GM19023 (cell line): ENCODE measurements at regions not wholly inside any gene's neighbourhood (a gene's known extent, or its start where the extent isn't known, plus 50 kb on each side); places are given as distances from the start of the nearest gene placed in this dataset.

Source experiments
- ATAC-seq: cut with Tn5 transposase; IDR thresholded peaks from one replicate; pipeline ENCODE4 v1.9.1; 2021; ENCODE audit warnings: mild to moderate bottlenecking, moderate library complexity; ENCODE audit not compliant: unreplicated experiment

DNA sequence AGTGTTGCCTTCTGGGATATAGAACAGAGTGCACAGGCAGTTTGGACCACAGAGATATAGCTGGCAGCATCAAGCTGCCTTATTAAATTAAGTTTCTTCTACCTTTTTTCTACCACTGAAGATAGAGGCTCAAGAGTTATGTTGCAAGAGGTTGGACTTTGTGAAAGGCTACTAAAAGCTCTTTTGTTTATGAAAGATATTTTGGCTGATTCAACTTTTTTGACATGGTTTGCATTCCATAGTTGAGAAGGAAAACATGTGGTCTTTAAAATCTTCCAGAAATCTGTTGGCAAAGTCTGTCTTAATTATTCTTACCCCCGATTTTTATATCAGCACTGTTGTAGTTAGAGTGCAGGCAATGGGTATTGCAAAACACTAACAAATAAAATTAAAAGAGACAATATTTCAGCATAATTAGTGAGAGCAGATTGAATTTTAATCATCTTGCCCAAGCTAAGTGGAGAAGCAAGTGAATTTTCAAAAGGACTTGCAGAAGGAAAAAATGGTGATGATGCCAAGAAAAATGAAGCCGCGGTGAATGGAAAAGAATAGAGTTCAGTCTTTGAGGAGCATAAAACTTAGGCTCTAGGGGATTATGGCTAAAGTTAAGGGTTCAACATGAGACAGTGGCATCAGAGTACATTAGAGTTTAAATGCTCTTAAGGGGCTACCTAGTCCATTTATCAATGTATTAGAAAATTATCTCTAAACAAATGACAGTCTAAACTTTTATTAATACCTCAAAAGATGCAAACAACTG is 450.9 kb upstream of the CNTNAP2 start:
- ATAC-seq: no peak

DNA sequence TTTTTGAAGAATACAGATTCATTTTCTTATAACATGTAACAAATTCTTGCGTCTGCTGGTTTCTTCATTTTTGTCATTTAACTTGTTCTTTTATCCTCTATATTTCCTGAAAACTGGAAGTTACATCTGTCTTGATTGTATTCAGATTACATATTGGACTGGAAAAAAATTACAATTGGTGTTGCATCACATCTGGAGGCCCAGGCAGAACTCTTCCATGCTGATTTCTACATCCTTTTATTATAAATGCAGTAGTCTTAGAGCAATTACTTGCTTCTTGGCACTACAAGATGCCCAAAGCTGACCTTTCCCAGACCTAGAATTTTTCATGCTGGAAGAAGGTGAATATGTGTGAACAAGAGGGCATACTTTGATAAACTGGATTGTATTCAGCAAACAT is 460.9 kb upstream of the CNTNAP2 start:
- no peak for ATAC-seq

DNA sequence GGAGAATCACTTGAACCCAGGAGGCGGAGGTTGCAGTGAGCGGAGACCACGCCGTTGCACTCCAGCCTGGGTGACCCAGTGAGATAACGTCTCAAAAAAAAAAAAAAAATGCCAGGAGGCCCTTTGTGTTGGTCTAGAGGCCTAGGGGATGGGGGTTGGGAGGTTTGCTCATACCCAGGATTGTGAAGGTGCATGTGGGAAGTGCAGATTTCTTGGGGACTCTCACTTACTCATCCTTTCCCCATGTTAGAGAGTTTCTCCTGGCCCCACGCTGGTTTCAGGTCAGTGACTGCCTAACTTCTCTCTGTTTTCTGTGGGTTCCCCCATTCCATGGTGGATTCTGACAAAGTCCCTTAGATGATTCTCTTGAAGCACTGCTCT is 471.5 kb upstream of the CNTNAP2 start:
- no peak for ATAC-seq

- no peak for ATAC-seq
These were observed 472.0 kb upstream of the CNTNAP2 start for GRCh38 chr7:145644426-145645134.

DNA sequence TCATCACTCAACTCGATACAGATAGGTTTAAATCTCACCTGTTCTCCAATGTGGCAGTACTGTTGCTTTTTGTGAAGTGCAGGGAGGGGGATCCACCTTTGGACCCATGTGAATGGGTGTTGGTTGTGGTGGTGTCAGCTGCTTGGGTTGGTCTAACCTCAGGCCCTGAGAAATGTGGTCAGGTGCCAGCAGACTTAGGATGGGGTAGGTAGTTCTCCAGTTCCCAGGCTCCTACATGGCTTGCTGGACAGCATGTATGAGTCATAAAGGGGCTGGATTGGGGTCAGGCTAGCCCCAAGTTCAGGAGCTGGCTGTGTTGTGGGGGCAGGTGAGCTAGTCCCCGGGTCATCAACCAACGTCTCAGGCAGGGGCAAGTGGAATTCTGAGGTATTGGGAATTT is 472.6 kb upstream of the CNTNAP2 start:
- ATAC-seq: no peak

DNA sequence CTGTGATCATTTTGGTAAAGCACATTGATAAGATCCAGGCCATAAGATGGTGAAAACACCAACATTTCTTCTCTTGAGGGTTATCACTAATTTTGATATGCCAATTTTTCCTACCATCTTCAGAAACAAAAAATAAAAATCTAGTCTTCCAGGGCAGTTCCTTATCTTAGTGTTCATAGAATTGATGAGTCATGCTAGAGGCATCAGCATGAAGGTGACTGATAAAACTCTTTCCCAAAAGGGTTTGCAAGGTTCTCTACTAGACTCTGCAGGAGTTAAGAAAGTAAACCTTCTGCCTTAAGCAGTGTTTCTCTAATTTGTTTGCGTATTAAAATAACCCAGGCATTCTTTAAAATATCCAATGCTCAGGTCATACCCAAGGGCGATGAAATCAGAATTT is 483.1 kb upstream of the CNTNAP2 start:
- ATAC-seq: no peak

DNA sequence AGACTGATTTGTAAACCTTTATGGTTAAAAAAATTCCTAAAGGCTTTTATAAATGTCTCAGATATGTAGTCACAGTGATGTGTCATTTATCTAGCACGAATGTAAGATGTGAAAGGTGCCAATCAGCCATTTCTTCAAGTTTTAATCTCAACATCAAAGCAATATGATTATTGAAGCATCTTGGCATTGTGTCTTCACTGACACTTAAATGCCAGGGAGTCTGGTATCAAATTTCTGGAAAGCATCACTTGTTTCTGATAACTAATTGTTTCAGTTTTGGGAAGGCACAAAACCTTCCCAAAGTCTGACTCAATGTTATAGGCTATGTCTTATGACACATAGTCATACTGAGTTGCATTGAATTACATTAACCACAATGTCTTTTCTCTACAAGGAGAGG is 492.0 kb upstream of the CNTNAP2 start:
- no peak for ATAC-seq

- ATAC-seq: no peak
These were observed 510.6 kb upstream of the CNTNAP2 start for GRCh38 chr7:145605963-145606362.

GRCh38 chr7:145599376-145599775 is 517.2 kb upstream of the CNTNAP2 start:
- no peak for ATAC-seq

GRCh38 chr7:145584401-145584800 is 532.2 kb upstream of the CNTNAP2 start:
- ATAC-seq: no peak

DNA sequence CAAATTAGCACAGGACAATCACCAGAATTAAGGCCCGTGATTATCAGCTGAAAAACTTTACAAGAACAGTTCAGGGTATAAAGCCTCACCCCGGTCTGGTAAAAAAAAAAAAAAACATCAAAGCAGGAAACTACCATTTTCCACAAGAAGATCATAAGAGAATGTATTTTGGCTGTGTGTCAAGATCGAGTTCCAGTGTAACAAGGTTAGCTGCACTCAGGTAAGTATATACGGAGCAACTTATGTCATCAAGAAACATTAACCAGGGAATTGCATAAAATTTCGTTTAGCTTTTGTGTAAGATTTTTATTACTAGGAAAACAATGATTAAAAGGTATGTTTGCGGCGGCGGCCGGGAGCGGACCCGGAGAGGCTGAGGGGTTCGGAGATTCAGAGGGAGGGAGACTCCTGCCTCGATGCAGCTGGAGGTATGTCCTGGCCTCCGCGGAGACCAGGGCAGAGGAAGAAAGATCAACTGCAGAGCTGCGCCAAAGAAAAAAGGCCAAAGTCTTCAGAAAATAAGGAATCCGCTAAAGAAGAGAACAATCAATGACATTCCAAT is 533.8 kb upstream of the CNTNAP2 start:
- ATAC-seq: no peak

DNA sequence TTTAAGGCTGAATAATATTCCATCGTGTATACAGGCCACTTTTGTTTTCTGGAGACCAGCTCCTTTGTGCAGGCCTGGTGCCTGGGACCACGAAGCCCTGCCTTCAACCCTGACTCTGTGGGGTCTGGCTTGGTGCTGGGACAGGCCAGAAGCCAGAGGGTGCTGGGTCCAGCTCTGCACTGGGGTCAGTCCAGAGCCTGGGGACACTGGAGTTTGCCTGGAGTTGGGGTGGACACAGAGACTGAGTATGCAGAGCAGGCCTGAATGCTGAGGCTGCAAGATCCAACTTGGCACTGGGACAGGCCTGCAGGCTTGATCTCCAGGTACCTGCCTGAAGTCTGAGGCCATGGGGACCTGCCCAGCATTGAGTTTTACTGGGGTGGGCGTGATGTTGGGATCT is 558.8 kb upstream of the CNTNAP2 start:
- no peak for ATAC-seq

DNA sequence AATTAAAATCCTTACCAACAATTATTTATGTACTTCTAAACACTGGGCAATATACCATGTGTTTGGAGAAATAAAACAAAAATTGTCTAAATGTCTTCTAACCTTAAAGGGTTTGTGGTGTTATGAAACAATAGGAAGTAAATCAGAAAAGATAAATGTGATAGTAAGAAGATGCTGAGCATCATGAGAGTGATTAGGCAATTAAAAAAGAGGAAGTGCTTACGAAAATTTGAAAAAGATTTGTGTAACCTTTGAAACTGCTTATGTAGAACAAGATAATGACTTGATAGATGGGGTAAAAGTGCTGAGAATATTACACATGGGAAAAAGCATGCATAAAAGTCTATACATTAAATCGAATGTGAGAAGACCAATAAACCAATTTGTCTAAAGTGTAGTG is 573.4 kb upstream of the CNTNAP2 start:
- no peak for ATAC-seq

GRCh38 chr7:145539910-145540309 is 576.7 kb upstream of the CNTNAP2 start:
- ATAC-seq: no peak

DNA sequence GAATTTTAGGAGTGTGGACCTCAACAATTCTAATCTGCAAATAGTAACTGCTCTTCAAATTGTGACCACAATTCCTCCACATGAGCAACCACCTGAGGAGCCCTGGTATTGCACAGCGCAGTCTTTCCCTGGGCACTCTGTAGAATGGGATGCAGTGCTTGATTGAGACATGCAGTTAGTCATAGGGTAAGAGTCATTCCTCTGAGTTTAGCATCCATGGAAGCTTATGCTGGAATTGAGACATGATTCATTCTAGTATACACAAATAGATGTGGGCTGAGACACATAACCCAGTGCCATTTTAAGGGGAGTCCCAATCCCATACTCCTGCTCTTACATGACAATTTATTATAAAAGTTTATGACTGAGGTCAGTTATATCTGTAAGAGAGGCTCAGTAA is 582.3 kb upstream of the CNTNAP2 start:
- no peak for ATAC-seq

GRCh38 chr7:145520284-145520683 is 596.3 kb upstream of the CNTNAP2 start:
- no peak for ATAC-seq

- ATAC-seq: no peak
These were observed 605.6 kb upstream of the CNTNAP2 start for GRCh38 chr7:145511004-145511403.

- no peak for ATAC-seq
These were observed 618.6 kb upstream of the CNTNAP2 start for GRCh38 chr7:145497911-145498525.

GRCh38 chr7:145490356-145490755 is 626.2 kb upstream of the CNTNAP2 start:
- ATAC-seq: no peak

DNA sequence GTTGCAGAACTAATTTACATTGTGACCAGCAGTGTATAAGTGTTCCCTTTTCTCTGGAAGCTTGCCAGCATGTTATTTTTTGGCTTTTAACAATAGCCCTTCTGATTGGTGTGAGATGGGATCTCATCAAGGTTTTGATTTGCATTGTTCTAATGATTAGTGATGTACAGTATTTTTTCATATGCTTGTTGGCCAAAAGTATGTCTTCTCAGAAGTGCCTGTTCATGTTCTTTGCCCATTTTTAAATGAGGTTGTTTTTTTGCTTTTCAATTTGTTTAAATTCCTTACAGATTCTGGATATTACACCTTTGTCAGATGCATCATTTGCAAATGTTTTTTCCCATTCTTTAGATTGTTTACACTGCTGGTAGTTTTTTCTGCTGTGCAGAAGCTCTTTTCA is 627.0 kb upstream of the CNTNAP2 start:
- ATAC-seq: no peak

DNA sequence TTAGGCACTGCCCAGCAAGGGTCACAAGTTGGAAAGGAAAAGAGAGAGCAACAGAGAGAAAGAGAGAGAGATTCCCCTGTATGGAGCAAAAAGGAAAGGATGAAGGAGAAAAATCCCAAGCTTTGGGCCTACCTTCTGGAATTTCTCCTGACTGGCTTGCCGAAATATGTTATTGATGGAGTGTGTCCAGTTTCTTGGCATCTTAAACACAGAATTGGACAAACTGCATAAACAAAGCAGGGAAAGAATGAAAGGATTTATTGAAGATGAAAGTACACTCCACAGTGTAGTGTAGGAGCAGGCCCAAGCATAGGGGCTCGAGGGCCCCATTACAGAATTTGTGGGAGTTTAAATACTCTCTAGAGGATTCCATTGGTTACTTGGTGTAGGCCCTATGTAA is 627.8 kb upstream of the CNTNAP2 start:
- no peak for ATAC-seq

GRCh38 chr7:145481985-145482384 is 634.6 kb upstream of the CNTNAP2 start:
- ATAC-seq: no peak
